Fibroblast of skin of back (primary cell): ENCODE measurements at regions not wholly inside any gene's neighbourhood (a gene's known extent, or its start where the extent isn't known, plus 50 kb on each side); places are given as distances from the start of the nearest gene placed in this dataset.

ENCODE experiments used
- DNase-seq: peaks from one replicate; pipeline ENCODE4 v3.0.0-alpha.2; 2013

- no peak for DNase-seq
Measured at GRCh38 chr6:77979204-77979603, 326.4 kb downstream of the MEI4 start.

- no peak for DNase-seq
Measured at GRCh38 chr6:77986380-77987034, 333.7 kb downstream of the MEI4 start.

DNA sequence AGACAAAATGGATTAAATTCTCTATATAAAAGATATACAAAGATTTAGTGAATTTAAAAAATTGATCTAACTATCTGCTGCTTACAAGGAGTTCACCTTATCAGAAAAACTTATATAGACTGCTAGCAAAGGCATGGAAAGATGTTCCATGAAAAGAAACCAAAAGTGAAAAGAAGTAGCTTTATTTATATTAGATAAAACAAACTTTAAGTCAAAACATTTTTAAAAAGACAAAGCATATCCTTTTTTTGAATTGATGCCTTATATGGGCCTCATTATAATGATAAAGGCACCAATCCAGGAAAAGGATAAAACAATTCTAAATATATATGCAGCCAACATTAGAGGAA, 334.2 kb downstream of the MEI4 start:
- DNase-seq = no peak

GRCh38 chr6:78010130-78010529, 357.3 kb downstream of the MEI4 start:
- DNase-seq = peak; percentile 2

DNA sequence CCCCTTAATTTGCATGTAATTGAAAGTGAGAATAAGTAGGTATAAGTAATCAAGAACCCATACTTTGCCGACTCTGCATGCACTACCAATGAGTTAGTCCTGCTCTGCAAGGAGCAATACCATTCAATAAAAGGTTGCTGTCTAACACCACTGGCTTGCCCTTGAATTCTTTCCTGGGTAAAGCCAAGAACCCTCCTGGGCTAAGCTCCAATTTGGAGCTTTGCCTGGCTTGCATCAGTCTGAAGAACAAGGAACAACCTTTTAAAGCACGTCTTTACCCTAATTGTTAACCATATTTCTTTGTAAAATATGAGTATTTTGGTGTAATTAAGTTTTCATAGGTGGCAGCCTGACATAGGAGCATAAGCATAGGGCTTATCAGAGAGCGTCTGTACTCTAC, 367.7 kb downstream of the MEI4 start:
- DNase-seq = no peak

- no peak for DNase-seq
Measured at GRCh38 chr6:78025502-78025901, 372.7 kb downstream of the MEI4 start.

- DNase-seq = no peak
Measured at GRCh38 chr6:78031228-78031627, 378.4 kb downstream of the MEI4 start.

DNA sequence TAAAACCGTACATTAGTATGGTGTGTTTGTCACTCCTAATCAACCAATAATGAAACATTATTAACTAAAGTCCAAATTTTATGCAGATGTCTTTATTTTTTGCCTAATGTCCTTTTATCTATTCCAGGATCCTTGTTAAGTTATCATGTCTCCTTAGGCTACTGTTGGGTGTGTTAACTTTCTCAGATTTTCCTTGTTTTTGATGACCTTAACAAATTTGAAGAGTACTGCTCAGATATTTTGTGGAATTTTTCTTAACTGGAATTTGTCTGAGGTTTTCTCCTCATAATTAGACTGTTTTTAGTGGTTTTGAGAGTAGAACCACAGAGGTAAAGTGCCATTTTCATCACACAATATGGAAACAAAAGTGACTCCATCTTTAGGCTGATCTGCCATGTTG, 406.3 kb downstream of the MEI4 start:
- DNase-seq = no peak

- no peak for DNase-seq
Measured at GRCh38 chr6:78062993-78063392, 410.2 kb downstream of the MEI4 start.

GRCh38 chr6:78076371-78076770, 423.5 kb downstream of the MEI4 start:
- no peak for DNase-seq

- DNase-seq = peak; percentile 59
Measured at GRCh38 chr6:78089531-78089930, 436.7 kb downstream of the MEI4 start.

- DNase-seq = peak; percentile 2
Measured at GRCh38 chr6:78093906-78094305, 441.1 kb downstream of the MEI4 start.

GRCh38 chr6:78101387-78101786, 448.5 kb downstream of the MEI4 start:
- DNase-seq = no peak

GRCh38 chr6:78110641-78111040, 457.8 kb downstream of the MEI4 start:
- no peak for DNase-seq

DNA sequence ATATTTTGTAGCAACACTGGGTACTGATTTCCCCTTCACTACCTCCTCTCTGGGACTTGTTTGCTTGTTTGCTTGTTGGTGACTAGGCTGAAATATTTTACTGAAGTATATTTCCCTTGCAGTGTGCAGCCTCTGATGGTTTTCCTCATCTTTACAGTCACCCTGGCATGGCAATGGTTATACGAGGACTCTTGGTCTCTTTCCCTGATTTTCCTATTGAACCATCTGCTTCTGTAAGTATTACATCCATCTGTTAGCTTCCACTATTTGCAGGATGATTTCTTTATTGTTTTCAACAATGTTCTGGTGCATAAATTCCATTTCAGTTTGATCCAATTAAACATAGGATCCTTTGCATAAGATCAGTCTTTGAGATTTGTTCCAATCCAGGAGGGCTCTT, 465.1 kb downstream of the MEI4 start:
- no peak for DNase-seq

DNA sequence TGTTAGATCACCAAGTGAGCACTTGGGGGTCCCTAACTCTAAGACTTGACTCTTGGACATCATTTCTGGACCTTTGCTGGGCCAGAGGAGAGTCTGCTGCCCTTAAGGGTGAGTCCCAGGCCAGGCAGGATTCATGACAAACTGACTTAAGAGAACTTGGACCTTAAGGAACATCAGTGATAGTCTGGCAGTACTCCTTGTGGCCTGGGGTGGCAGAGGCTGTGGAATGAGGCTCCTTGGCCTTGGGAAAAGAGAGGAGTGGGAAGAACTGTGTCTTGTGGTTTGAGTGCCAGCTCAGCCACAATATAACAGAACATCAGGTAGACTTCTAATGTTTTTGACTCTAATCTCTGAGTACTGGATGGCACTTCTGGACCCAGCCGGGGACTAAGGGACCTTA, 478.7 kb downstream of the MEI4 start:
- DNase-seq = no peak

DNA sequence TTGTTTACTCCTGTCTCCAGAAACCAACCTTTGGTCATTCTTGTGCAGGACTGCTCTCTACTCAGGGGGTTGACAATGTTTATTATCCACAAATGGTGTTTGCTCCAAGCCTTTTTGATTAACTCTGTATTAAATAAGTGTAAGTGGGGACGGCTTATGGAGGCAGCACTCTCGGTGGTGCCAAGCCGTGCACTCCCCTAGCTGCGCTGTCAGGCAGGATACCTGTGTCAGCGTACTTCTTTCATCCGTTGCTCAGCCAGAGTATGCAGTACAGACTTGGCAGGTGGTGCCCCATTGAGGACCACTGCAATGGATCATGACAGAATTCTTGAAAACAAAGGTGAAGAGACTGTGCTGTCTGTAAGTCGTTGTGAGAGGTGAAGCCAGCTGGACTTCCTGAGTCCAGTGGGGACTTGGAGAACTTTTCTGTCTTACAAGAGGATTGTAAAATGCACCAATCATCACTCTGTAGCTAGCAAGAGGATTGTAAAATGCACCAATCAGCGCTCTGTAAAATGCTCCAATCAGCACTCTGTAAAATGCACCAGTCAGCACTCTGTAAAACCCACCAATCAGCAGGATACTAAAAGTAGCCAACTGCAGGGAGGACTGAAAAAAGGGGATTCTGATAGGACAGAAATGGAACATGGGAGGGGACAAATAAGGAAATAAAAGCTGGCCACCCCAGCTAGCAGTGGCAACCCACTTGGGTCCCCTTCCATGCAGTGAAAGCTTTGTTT, 480.0 kb downstream of the MEI4 start:
- DNase-seq = no peak

GRCh38 chr6:78150425-78150824, 497.6 kb downstream of the MEI4 start:
- DNase-seq = no peak

GRCh38 chr6:78153976-78154375, 501.1 kb downstream of the MEI4 start:
- no peak for DNase-seq

DNA sequence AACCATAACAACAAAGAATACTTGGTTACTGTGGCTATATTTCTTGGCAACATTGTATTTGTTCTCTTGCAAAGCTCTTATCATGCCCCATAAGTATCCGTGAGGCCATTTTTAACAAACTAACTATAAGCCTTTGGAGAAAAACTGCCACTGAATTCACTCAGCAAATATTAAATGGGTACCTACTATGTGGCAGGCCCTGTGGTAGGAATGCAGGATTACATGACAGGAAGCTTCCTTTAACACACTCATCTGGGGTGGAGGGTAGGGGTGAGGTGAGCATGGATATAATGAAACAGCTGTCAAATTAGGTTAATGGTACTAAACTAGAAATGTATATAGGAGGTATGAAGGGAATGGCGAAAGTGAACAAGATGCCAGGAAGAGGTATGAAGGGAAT, 504.8 kb downstream of the MEI4 start:
- DNase-seq = no peak

- no peak for DNase-seq
Measured at GRCh38 chr6:78188891-78189290, 536.1 kb downstream of the MEI4 start.

DNA sequence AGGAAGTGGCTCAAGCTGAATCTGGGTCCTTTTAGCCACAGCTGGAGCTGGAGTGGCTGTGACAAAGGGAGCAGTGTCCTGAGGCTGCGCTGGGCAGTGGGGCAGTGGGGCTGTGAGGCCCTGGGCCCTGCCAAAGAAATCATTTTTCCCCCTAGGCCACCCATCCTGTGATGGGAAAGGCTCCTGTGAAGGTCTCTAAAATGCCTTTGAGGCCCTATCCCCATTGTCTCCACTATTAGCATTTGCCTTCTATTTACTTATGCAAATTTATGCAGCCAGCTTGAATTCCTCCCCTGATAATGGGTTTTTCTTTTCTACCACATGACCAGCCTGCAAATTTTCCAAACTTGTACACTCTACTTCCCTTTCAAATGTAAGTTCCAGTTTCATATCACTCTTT, 539.2 kb downstream of the MEI4 start:
- DNase-seq = no peak

- DNase-seq = no peak
Measured at GRCh38 chr6:78199044-78199443, 546.2 kb downstream of the MEI4 start.

DNA sequence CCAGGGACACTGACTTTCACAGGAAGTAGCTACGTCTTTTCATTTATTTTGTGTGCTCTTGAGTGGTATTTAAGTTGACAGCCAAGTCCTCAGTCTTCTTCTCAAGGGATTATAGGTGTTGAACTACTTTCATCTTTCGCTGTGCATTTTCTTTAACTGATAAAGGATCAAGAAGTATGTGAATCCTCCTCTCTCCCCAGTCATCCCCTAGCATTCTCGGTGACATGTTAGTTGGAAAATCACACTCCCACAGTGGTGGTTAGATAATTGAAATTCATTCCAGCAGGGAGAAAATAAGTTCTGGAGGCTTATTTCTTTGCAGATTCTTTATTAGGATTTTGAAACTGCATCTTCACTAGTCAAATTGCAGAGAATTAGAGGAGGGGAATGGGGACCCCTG, 569.4 kb downstream of the MEI4 start:
- no peak for DNase-seq

DNA sequence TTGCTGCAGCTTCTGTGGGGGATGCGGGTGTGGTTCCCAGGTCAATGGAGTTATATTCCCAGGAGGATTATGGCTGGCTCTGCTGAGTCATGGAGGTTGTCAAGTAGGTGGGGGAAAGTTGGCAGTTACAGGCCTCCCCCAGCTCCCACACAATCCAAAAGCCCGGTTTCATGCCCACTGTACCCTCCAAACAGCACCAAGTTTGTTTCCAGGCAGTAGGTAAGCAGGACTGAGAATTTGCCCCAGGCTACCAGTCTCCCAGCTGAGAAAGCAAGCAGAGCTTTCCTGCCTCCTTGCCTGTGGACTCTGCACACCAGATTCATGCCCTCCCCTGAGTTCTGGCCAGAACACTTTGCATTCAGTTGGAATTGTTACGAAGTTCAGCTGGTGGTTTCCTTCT, 578.2 kb downstream of the MEI4 start:
- no peak for DNase-seq
